ENCODE measurements at regions not wholly inside any gene's neighbourhood (a gene's known extent, or its start where the extent isn't known, plus 50 kb on each side); places are given as distances from the start of the nearest gene placed in this dataset.

- Mint-ChIP-seq H3K4me1 (no peaks in the 10 kb centered on the region), H3K9me3 (ENCODE audit: insufficient read depth) (no peaks in the 10 kb centered on the region), H3K27me3 (no peaks in the 10 kb centered on the region), H3K27ac (no peak overlapping the region), H3K4me3 (no peak overlapping the region)
- Histone ChIP-seq H3K9me3 (ENCODE audit: control extremely low read depth in 1 of 3, control insufficient read depth in 2 of 3, insufficient read depth in 1 of 3, low read length in 2 of 3) (peaks cover 0 to 3% (median 0%) of the 10 kb centered on the region in 3 donors), H4K20me1 (ENCODE audit: control insufficient read depth, insufficient read depth, low read length, poor library complexity, severe bottlenecking) (no peaks in the 10 kb centered on the region), H3K9ac (ENCODE audit: low read length) (no peak overlapping the region), H3K4me2 (replicated peaks; ENCODE audit: low read depth, low read length, poor library complexity, severe bottlenecking) (no peak overlapping the region), H3K27me3 (replicated peaks in 1 of 4; ENCODE audit: control extremely low read depth in 1 of 4, control insufficient read depth in 3 of 4, insufficient read depth in 4 of 4, low read length in 3 of 4) (no peaks in the 10 kb centered on the region), H2AFZ (ENCODE audit: insufficient read depth, low read depth, low read length, poor library complexity, severe bottlenecking) (no peak overlapping the region), H3K4me1 (ENCODE audit: control insufficient read depth in 2 of 2, insufficient read depth in 2 of 2, low read length in 2 of 2) (no peaks in the 10 kb centered on the region), H3K4me3 (ENCODE audit: control extremely low read depth in 1 of 5, extremely low read depth in 1 of 5, insufficient read depth in 1 of 5, low read depth in 2 of 5, low read length in 4 of 5) (no peak overlapping the region), H3K36me3 (replicated peaks in 1 of 2; ENCODE audit: control extremely low read depth in 1 of 2, control insufficient read depth in 1 of 2, extremely low read depth in 1 of 2, insufficient read depth in 2 of 2, low read length in 1 of 2) (no peaks in the 10 kb centered on the region), H3K27ac (ENCODE audit: low read length in 2 of 2) (no peak overlapping the region), H3K79me2 (ENCODE audit: control insufficient read depth, insufficient read depth, low read length) (no peaks in the 10 kb centered on the region)
- TF ChIP-seq CTCF (IDR thresholded peaks at IDR 0.05), result no peak
- TF ChIP-seq EZH2 (IDR thresholded peaks at IDR 0.05; ENCODE audit: borderline replicate concordance, insufficient read depth, low read depth, low read length, poor library complexity, severe bottlenecking), result no peak
- intact Hi-C loops (cut with micrococcal nuclease), result no loop called here
- 75% methylated on average over 1 of the region's 2 CpGs for WGBS (ENCODE audit: insufficient coverage)
- CTCF ChIA-PET, result no interaction called here
- DNase-seq (no peak), ATAC-seq (ENCODE audit: low read depth) (no peak)
- POLR2A ChIA-PET, result no interaction called here
These were observed 452.0 kb downstream of the ARL4A start for GRCh38 chr7:13139436-13139835.

- H3K27me3 ChIP-seq (replicated peaks in 1 of 4; ENCODE audit: control extremely low read depth in 1 of 4, control insufficient read depth in 3 of 4, insufficient read depth in 4 of 4, low read length in 3 of 4), result no peaks in the 10 kb centered on the region
- no peak overlapping the region for H3K4me3 Mint-ChIP-seq
- H3K4me2 ChIP-seq (replicated peaks; ENCODE audit: low read depth, low read length, poor library complexity, severe bottlenecking), result no peak overlapping the region
- no peaks in the 10 kb centered on the region for H3K9me3 Mint-ChIP-seq (ENCODE audit: insufficient read depth)
- no peaks in the 10 kb centered on the region for H3K36me3 ChIP-seq (replicated peaks in 1 of 2; ENCODE audit: control extremely low read depth in 1 of 2, control insufficient read depth in 1 of 2, extremely low read depth in 1 of 2, insufficient read depth in 2 of 2, low read length in 1 of 2)
- no peak overlapping the region for H3K27ac Mint-ChIP-seq
- ATAC-seq (ENCODE audit: low read depth), result no peak
- no peak overlapping the region for H3K9ac ChIP-seq (ENCODE audit: low read length)
- ChIA-PET CTCF (no interaction called here), POLR2A (no interaction called here)
- intact Hi-C loops (cut with micrococcal nuclease), result no loop called here
- H3K9me3 ChIP-seq (ENCODE audit: control extremely low read depth in 1 of 3, control insufficient read depth in 2 of 3, insufficient read depth in 1 of 3, low read length in 2 of 3), result no peaks in the 10 kb centered on the region
- DNase-seq, result no peak
- H2AFZ ChIP-seq (ENCODE audit: insufficient read depth, low read depth, low read length, poor library complexity, severe bottlenecking), result no peak overlapping the region
- WGBS (ENCODE audit: insufficient coverage), result 98% methylated on average over 4 of the region's 4 CpGs
- H4K20me1 ChIP-seq (ENCODE audit: control insufficient read depth, insufficient read depth, low read length, poor library complexity, severe bottlenecking), result no peaks in the 10 kb centered on the region
- H3K4me1 Mint-ChIP-seq, result no peaks in the 10 kb centered on the region
- H3K79me2 ChIP-seq (ENCODE audit: control insufficient read depth, insufficient read depth, low read length), result no peaks in the 10 kb centered on the region
- H3K27me3 Mint-ChIP-seq, result no peaks in the 10 kb centered on the region
- no peak overlapping the region for H3K27ac ChIP-seq (ENCODE audit: low read length in 2 of 2)
- TF ChIP-seq EZH2 (IDR thresholded peaks at IDR 0.05; ENCODE audit: borderline replicate concordance, insufficient read depth, low read depth, low read length, poor library complexity, severe bottlenecking), result no peak
- no peak for TF ChIP-seq CTCF (IDR thresholded peaks at IDR 0.05)
- H3K4me1 ChIP-seq (ENCODE audit: control insufficient read depth in 2 of 2, insufficient read depth in 2 of 2, low read length in 2 of 2), result no peaks in the 10 kb centered on the region
- H3K4me3 ChIP-seq (ENCODE audit: control extremely low read depth in 1 of 5, extremely low read depth in 1 of 5, insufficient read depth in 1 of 5, low read depth in 2 of 5, low read length in 4 of 5), result no peak overlapping the region
These were observed 457.2 kb downstream of the ARL4A start for GRCh38 chr7:13144673-13145072.
